Body of pancreas (tissue), 4 donors: ENCODE measurements at regions not wholly inside any gene's neighbourhood (a gene's known extent, or its start where the extent isn't known, plus 50 kb on each side); places are given as distances from the start of the nearest gene placed in this dataset.
"Not testable (repeated sequence)": the region's sequence is repeated elsewhere in the genome, so short reads cannot be mapped to it uniquely, and the experiment has no call there.

Experiments used
- POLR2A ChIP-seq, 3 donors: fragments of 450-650 bp; IDR thresholded peaks; one replicate each; pipeline ENCODE4 v1.6.1; 2016; ENCODE audit warnings: antibody characterized with exemption in 3 of 3, mild to moderate bottlenecking in 2 of 3
- TF ChIP-seq, protein P1 (sequence below), 7 experiments: fragments of 450-650 bp in 4 of 7; fragments of 200-600 bp in 3 of 7; sonication (generic) in 3 of 7; IDR thresholded peaks; one replicate each; pipeline ENCODE4 v1.5.1; 2016 to 2019; ENCODE audit warnings: antibody characterized with exemption in 7 of 7

DNA sequence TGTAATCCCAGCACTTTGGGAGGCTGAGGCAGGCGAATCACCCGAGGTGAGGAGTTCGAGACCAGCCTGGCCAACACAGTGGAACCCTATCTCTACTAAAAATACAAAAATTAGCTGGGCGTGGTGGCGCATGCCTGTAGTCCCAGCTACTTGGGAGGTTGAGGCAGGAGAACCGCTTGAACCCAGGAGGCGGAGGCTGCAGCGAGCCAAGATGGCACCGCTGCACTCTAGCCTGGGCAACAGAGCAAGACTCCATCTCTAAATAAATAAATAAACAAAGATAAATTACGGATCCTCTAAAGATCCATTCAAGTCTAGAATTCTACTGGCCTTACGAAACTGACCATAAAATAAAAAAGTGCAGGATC lies 60.4 kb downstream of the SIPA1L2 start:
- TF ChIP-seq, protein P1, sequence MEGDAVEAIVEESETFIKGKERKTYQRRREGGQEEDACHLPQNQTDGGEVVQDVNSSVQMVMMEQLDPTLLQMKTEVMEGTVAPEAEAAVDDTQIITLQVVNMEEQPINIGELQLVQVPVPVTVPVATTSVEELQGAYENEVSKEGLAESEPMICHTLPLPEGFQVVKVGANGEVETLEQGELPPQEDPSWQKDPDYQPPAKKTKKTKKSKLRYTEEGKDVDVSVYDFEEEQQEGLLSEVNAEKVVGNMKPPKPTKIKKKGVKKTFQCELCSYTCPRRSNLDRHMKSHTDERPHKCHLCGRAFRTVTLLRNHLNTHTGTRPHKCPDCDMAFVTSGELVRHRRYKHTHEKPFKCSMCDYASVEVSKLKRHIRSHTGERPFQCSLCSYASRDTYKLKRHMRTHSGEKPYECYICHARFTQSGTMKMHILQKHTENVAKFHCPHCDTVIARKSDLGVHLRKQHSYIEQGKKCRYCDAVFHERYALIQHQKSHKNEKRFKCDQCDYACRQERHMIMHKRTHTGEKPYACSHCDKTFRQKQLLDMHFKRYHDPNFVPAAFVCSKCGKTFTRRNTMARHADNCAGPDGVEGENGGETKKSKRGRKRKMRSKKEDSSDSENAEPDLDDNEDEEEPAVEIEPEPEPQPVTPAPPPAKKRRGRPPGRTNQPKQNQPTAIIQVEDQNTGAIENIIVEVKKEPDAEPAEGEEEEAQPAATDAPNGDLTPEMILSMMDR (IDR thresholded peaks at IDR 0.05), result not testable (repeated sequence)
- TF ChIP-seq POLR2A (IDR thresholded peaks at IDR 0.05), result not testable (repeated sequence)
